ENCODE measurements at regions not wholly inside any gene's neighbourhood (a gene's known extent, or its start where the extent isn't known, plus 50 kb on each side); places are given as distances from the start of the nearest gene placed in this dataset.

DNA sequence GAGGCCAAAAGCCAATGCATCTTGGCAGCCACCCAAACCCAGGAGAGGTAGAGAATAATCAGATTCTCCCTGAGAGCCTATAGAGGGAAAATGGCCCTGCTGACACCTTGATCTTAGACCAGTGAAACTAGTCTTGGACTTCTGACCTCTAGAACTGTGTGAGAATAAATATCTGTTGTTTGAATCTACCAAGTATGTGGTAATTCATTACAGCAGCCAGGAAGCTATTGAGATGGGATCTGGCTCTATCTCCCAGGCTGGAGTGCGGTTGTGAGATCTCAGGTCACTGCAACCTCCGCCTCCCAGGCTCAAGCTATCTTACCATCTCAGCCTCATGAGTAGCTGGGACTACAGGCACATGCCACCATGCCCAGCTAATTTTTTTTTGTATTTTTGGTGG, 567.2 kb downstream of the MBD2 start:
- TF ChIP-seq, protein P1, sequence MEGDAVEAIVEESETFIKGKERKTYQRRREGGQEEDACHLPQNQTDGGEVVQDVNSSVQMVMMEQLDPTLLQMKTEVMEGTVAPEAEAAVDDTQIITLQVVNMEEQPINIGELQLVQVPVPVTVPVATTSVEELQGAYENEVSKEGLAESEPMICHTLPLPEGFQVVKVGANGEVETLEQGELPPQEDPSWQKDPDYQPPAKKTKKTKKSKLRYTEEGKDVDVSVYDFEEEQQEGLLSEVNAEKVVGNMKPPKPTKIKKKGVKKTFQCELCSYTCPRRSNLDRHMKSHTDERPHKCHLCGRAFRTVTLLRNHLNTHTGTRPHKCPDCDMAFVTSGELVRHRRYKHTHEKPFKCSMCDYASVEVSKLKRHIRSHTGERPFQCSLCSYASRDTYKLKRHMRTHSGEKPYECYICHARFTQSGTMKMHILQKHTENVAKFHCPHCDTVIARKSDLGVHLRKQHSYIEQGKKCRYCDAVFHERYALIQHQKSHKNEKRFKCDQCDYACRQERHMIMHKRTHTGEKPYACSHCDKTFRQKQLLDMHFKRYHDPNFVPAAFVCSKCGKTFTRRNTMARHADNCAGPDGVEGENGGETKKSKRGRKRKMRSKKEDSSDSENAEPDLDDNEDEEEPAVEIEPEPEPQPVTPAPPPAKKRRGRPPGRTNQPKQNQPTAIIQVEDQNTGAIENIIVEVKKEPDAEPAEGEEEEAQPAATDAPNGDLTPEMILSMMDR (IDR thresholded peaks at IDR 0.05 in 8 of 11, conservative IDR thresholded peaks at IDR 0.05 in 3 of 11): no peak
- TF ChIP-seq POLR2A (IDR thresholded peaks at IDR 0.05): no peak

Measured in spleen (tissue), 7 donors.